K562 (cell line): ENCODE measurements at regions not wholly inside any gene's neighbourhood (a gene's known extent, or its start where the extent isn't known, plus 50 kb on each side); places are given as distances from the start of the nearest gene placed in this dataset.

Source experiments
- ATAC-seq: fragments of 200-7000 bp; cut with Tn5 transposase; 3 replicates; pipeline ENCODE4 v1.9.1; 2020; ENCODE audit warnings: moderate library complexity
- BruUV-seq: library from RNA; stranded (reverse); fragments of 400-500 nt; replicated peaks from 2 replicates; lab custom pipeline; 2021; lab: Mats Ljungman, UMichigan
- CTCF ChIA-PET: fragments of 300-600 bp; formaldehyde crosslinking; extraction: SDS; loops from one replicate; lab custom pipeline; 2021; ENCODE audit warnings: low intra/inter-chr PET ratio; lab: Yijun Ruan, JAX
- POLR2A ChIA-PET: fragments of 300-600, 350-650 bp; sonication (Branson Sonifier 250); formaldehyde crosslinking; extraction: SDS; loops from one replicate; lab custom pipeline; 2021; ENCODE audit warnings: antibody characterized with exemption, inconsistent platforms; lab: Yijun Ruan, JAX
- DNase-seq, 4 experiments: peaks; one replicate each; pipeline versions ENCODE4 v3.0.0 to v3.0.0-alpha.2; 2011 to 2018; ENCODE audit warnings: low spot score in 3 of 4, mixed read lengths in 3 of 4; ENCODE audit errors: extremely low read depth in 1 of 4
- FAIRE-seq: peaks from 2 replicates; lab custom pipeline; 2011; peaks lifted over from hg19 to GRCh38; lab: Jason Lieb, UNC
- H2AFZ ChIP-seq: 2 replicates; pipeline ENCODE4 v1.6.0; 2011; ENCODE audit warnings: low read depth, low read length, control low read depth, inconsistent platforms
- H3K27ac ChIP-seq: fragments of 200-600 bp; 3 replicates; pipeline ENCODE4 v1.8.0; 2011; ENCODE audit warnings: low read depth, mild to moderate bottlenecking, control low read depth, inconsistent platforms, low read length, moderate library complexity, mixed read lengths; ENCODE audit errors: extremely low read depth
- H3K27me3 ChIP-seq, 2 experiments: fragments of 300-600 bp in 1 of 2; 2 replicates in 1 of 2; 3 replicates in 1 of 2; pipeline versions ENCODE4 v1.6.0 to v1.8.0; 2011; ENCODE audit warnings: inconsistent platforms in 2 of 2, low read length in 2 of 2, mild to moderate bottlenecking in 1 of 2, mixed read lengths in 1 of 2, moderate library complexity in 1 of 2; ENCODE audit not compliant: control insufficient read depth in 2 of 2, insufficient read depth in 2 of 2
- H3K36me3 ChIP-seq: fragments of 300-600 bp; 3 replicates; pipeline ENCODE4 v1.8.0; 2011; ENCODE audit warnings: mild to moderate bottlenecking, low read length, inconsistent platforms; ENCODE audit not compliant: control insufficient read depth, insufficient read depth
- H3K4me1 ChIP-seq, 2 experiments: fragments of 200-600 bp in 1 of 2; replicated peaks in 1 of 2; 2 replicates in 1 of 2; 3 replicates in 1 of 2; pipeline versions ENCODE4 v1.5.1 to v1.8.0; 2011; ENCODE audit warnings: inconsistent platforms in 2 of 2, low read length in 2 of 2, mild to moderate bottlenecking in 1 of 2, mixed read lengths in 1 of 2, moderate library complexity in 1 of 2; ENCODE audit not compliant: control insufficient read depth in 2 of 2, insufficient read depth in 2 of 2
- H3K4me2 ChIP-seq: 2 replicates; pipeline ENCODE4 v1.6.1; 2011; ENCODE audit warnings: low read length, control low read depth, inconsistent platforms, mixed read lengths; ENCODE audit not compliant: insufficient read depth
- H3K4me3 ChIP-seq: fragments of 200-600 bp; sonication (generic), shearing (Covaris generic); 2 replicates; pipeline ENCODE4 v1.5.1; 2016; ENCODE audit warnings: control low read depth, inconsistent platforms
- H3K79me2 ChIP-seq: fragments of 200-600 bp; 3 replicates; pipeline ENCODE4 v1.8.0; 2011; ENCODE audit warnings: low read length, inconsistent platforms; ENCODE audit not compliant: control insufficient read depth, insufficient read depth
- H3K9ac ChIP-seq, 2 experiments: 2 replicates each; pipeline versions ENCODE4 v1.6.0 to v1.6.1; 2011; ENCODE audit warnings: low read depth in 2 of 2, low read length in 2 of 2, control low read depth in 1 of 2, inconsistent platforms in 1 of 2, mild to moderate bottlenecking in 1 of 2, mixed read lengths in 1 of 2; ENCODE audit not compliant: insufficient read depth in 1 of 2
- H3K9me1 ChIP-seq: one replicate; pipeline ENCODE4 v1.6.0; 2011; ENCODE audit warnings: inconsistent platforms, mild to moderate bottlenecking, low read length, moderate library complexity; ENCODE audit not compliant: control insufficient read depth, insufficient read depth
- H3K9me3 ChIP-seq: replicated peaks from 2 replicates; pipeline ENCODE4 v1.5.1; 2011; ENCODE audit warnings: low read depth, low read length, inconsistent platforms; ENCODE audit not compliant: control insufficient read depth, insufficient read depth
- H4K20me1 ChIP-seq: replicated peaks from 2 replicates; pipeline ENCODE4 v1.6.1; 2011; ENCODE audit warnings: low read length, inconsistent platforms, mixed read lengths; ENCODE audit not compliant: control insufficient read depth, insufficient read depth
- BRD9 ChIP-seq: fragments of 450-650 bp; IDR thresholded peaks from 2 replicates; pipeline ENCODE4 v1.6.1; 2018; ENCODE audit warnings: low read depth; ENCODE audit not compliant: partially characterized antibody
- EP300 ChIP-seq: IDR thresholded peaks from 2 replicates; pipeline ENCODE4 v1.6.1; 2012; ENCODE audit warnings: low read length, improper control_type of control experiment
- FOXP1 ChIP-seq: sonication (generic); formaldehyde crosslinking; IDR thresholded peaks from 2 replicates; pipeline ENCODE4 v1.8.0; 2022; ENCODE audit warnings: mild to moderate bottlenecking, missing genetic modification reagents
- GTF2E2 ChIP-seq: fragments of 200-800 bp; sonication (Bioruptor generic); IDR thresholded peaks from 2 replicates; pipeline ENCODE4 v1.6.1; 2016; ENCODE audit warnings: missing genetic modification characterization, missing compliant biosample characterization
- HDAC2 ChIP-seq: fragments of 450-650 bp; IDR thresholded peaks from 2 replicates; pipeline ENCODE4 v1.6.1; 2016; ENCODE audit warnings: mild to moderate bottlenecking
- KLF16 ChIP-seq: IDR thresholded peaks from 2 replicates; pipeline ENCODE4 v1.6.1; 2016; ENCODE audit warnings: antibody characterized with exemption
- MED1 ChIP-seq: sonication (generic); formaldehyde crosslinking; IDR thresholded peaks from 2 replicates; pipeline ENCODE4 v1.8.1; 2023; ENCODE audit warnings: missing genetic modification reagents, borderline replicate concordance
- PTRF ChIP-seq: fragments of 450-650 bp; IDR thresholded peaks from 2 replicates; pipeline ENCODE4 v1.6.1; 2016; ENCODE audit warnings: mild to moderate bottlenecking, missing genetic modification characterization, missing compliant biosample characterization
- PYGO2 ChIP-seq: fragments of 450-650 bp; IDR thresholded peaks from 2 replicates; pipeline ENCODE4 v1.6.1; 2016; ENCODE audit warnings: mild to moderate bottlenecking, missing genetic modification characterization, moderate library complexity, missing compliant biosample characterization
- SIX5 ChIP-seq, 2 experiments: IDR thresholded peaks; 2 replicates each; pipeline ENCODE4 v1.6.1; 2011; ENCODE audit warnings: low read length in 2 of 2, borderline replicate concordance in 1 of 2, low read depth in 1 of 2, mild to moderate bottlenecking in 1 of 2, moderate library complexity in 1 of 2; ENCODE audit not compliant: insufficient read depth in 1 of 2
- SRSF3 ChIP-seq: fragments of 200-400 bp; formaldehyde crosslinking; IDR thresholded peaks from 2 replicates; pipeline ENCODE4 v1.6.1; 2016; ENCODE audit warnings: mild to moderate bottlenecking, low read length, moderate library complexity; ENCODE audit not compliant: insufficient read depth
- TAL1 ChIP-seq: fragments of 450-650 bp; IDR thresholded peaks from 2 replicates; pipeline ENCODE4 v1.6.1; 2016; ENCODE audit warnings: mild to moderate bottlenecking
- ZNF174 ChIP-seq: fragments of 250-450 bp; sonication (Bioruptor Pico); IDR thresholded peaks from 2 replicates; pipeline ENCODE4 v1.4.0; 2020; ENCODE audit warnings: mild to moderate bottlenecking
- WGBS: fragments of 100-300 bp; shearing (Covaris generic); methylation state at CpG from one replicate; pipeline ENCODE4 v1.1.6; 2016; ENCODE audit warnings: low coverage, mixed read lengths; ENCODE audit not compliant: insufficient coverage; ENCODE audit errors: missing lambda C conversion rate; 5-methylcytosine and 5-hydroxymethylcytosine counted together
- in situ Hi-C: fragments of 300-500 bp; cut with MboI; formaldehyde crosslinking; loops from 4 replicates; pipeline ENCODE4 v1.15.0; 2018; ENCODE audit warnings: inconsistent platforms, mixed read lengths
- intact Hi-C: fragments of 100-400 bp; cut with micrococcal nuclease; formaldehyde crosslinking; loops from 2 replicates; pipeline ENCODE4 v1.14.2; 2022
- TF ChIP-seq, protein P1 (sequence below), 2 experiments: fragments of 450-650 bp in 1 of 2; IDR thresholded peaks; 2 replicates each; pipeline ENCODE4 v1.6.1; 2011 to 2017; ENCODE audit warnings: low read depth in 2 of 2, antibody characterized with exemption in 1 of 2, borderline replicate concordance in 1 of 2, low read length in 1 of 2, mild to moderate bottlenecking in 1 of 2, mixed read lengths in 1 of 2; ENCODE audit not compliant: control insufficient read depth in 1 of 2

DNA sequence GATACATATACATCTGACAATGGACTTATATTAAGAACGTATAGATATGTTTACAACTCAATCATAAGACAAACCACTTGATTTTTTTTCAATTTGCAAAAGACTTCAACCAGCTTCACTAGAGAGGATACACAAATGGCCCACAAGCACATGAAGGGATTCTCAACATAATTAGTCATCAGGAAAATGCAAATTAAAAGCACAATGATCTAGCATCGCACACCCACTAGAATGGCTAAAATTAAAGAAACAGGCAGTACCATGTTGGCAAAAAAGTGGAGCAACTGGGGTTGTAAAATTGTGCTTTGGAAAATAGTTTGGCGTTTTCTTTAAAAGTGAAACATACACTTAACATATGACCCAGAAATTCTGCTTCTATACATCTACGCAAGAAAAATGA is 80.0 kb upstream of the TRIO start:
- Histone ChIP-seq H3K4me1 (no peaks in the 10 kb centered on the region), H3K27me3 (no peaks in the 10 kb centered on the region), H3K79me2 (no peaks in the 10 kb centered on the region), H3K36me3 (no peaks in the 10 kb centered on the region), H3K4me3 (no peak overlapping the region), H2AFZ (no peak overlapping the region), H3K4me2 (no peak overlapping the region), H3K9me1 (no peaks in the 10 kb centered on the region), H3K9ac (no peak overlapping the region), H3K27ac (no peak overlapping the region), H4K20me1 (no peaks in the 10 kb centered on the region), H3K9me3 (no peaks in the 10 kb centered on the region)
- ATAC-seq, result no peak
- in situ Hi-C loops (no loop called here), intact Hi-C loops (no loop called here)
- ChIA-PET CTCF (no interaction called here), POLR2A (interaction anchor here (0.8 kb wide), 1 partner anchor 13 kb away, joined by 4 read pairs; no protein-coding TSS in a partner anchor)
- under 1% methylated on average over 4 of the region's 4 CpGs for WGBS
- no TSS peak for BruUV-seq
- TF ChIP-seq BRD9, result no peak
- no peak for TF ChIP-seq KLF16
- no peak for TF ChIP-seq PYGO2 (tag)
- TF ChIP-seq SIX5 (IDR thresholded peaks at IDR 0.05; ENCODE audit: borderline replicate concordance in 1 of 2, insufficient read depth in 1 of 2, low read depth in 1 of 2, low read length in 2 of 2), result no peak
- no peak for TF ChIP-seq GTF2E2 (tag)
- TF ChIP-seq TAL1, result no peak
- no peak for TF ChIP-seq PTRF (tag)
- no peak for DNase-seq
- no peak for FAIRE-seq

GRCh38 chr5:14062178-14062577 is 81.0 kb upstream of the TRIO start:
- H3K4me1 ChIP-seq, result no peaks in the 10 kb centered on the region
- ChIA-PET POLR2A (interaction anchor here (0.8 kb wide), 1 partner anchor 12 kb away, joined by 4 read pairs; no protein-coding TSS in a partner anchor), CTCF (no interaction called here)
- H3K9ac ChIP-seq, result no peak overlapping the region
- ATAC-seq (no peak), DNase-seq (no peak), FAIRE-seq (no peak)
- intact Hi-C loops, result no loop called here
- no peak overlapping the region for H2AFZ ChIP-seq
- BruUV-seq, result no TSS peak
- in situ Hi-C loops, result no loop called here
- no peaks in the 10 kb centered on the region for H3K36me3 ChIP-seq
- no peaks in the 10 kb centered on the region for H3K9me3 ChIP-seq
- 0% methylated on average over 2 of the region's 2 CpGs for WGBS
- TF ChIP-seq, protein P1, sequence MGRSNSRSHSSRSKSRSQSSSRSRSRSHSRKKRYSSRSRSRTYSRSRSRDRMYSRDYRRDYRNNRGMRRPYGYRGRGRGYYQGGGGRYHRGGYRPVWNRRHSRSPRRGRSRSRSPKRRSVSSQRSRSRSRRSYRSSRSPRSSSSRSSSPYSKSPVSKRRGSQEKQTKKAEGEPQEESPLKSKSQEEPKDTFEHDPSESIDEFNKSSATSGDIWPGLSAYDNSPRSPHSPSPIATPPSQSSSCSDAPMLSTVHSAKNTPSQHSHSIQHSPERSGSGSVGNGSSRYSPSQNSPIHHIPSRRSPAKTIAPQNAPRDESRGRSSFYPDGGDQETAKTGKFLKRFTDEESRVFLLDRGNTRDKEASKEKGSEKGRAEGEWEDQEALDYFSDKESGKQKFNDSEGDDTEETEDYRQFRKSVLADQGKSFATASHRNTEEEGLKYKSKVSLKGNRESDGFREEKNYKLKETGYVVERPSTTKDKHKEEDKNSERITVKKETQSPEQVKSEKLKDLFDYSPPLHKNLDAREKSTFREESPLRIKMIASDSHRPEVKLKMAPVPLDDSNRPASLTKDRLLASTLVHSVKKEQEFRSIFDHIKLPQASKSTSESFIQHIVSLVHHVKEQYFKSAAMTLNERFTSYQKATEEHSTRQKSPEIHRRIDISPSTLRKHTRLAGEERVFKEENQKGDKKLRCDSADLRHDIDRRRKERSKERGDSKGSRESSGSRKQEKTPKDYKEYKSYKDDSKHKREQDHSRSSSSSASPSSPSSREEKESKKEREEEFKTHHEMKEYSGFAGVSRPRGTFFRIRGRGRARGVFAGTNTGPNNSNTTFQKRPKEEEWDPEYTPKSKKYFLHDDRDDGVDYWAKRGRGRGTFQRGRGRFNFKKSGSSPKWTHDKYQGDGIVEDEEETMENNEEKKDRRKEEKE (IDR thresholded peaks at IDR 0.05; ENCODE audit: borderline replicate concordance in 1 of 2, control insufficient read depth in 1 of 2, low read depth in 2 of 2, low read length in 1 of 2), result no peak
- TF ChIP-seq EP300 (no peak), SRSF3 (no peak), ZNF174 (CRISPR knock-in tag) (no peak), HDAC2 (no peak), MED1 (CRISPR knock-in tag) (no peak), FOXP1 (CRISPR knock-in tag) (no peak)
- H3K27me3 ChIP-seq, result no peaks in the 10 kb centered on the region
- no peak overlapping the region for H3K4me2 ChIP-seq
- no peak overlapping the region for H3K27ac ChIP-seq
- H3K79me2 ChIP-seq, result no peaks in the 10 kb centered on the region
- no peak overlapping the region for H3K4me3 ChIP-seq
- H4K20me1 ChIP-seq, result no peaks in the 10 kb centered on the region
- H3K9me1 ChIP-seq, result no peaks in the 10 kb centered on the region
